ENCODE measurements at regions not wholly inside any gene's neighbourhood (a gene's known extent, or its start where the extent isn't known, plus 50 kb on each side); places are given as distances from the start of the nearest gene placed in this dataset.
"Not testable (repeated sequence)": the region's sequence is repeated elsewhere in the genome, so short reads cannot be mapped to it uniquely, and the experiment has no call there.

DNA sequence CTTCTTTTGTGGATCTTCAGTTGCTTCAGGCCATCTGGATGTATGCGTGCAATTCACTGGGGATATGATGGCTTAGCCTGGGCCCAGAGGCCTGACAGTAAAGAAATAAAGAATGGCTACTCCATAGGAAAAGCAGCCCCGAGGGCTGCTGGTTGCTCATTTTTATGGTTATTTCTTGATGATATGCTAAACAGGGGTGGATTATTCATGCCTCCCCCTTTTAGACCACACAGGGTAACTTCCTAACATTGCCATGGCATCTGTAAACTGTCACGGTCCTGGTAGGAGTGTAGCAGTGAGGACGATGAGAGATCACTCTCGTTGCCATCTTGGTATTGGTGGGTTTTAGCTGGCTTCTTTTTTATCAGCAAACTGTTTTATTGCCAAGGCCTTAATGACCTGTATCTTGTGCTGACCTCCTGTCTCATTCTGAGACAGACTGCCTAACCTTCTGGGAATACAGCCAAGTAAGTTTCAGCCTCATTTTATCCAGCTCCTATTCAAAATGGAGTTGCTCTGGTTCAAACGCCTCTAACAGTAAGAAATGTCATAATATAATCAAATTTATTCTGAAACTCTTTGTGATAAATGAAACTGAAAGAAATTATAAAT lies 60.5 kb downstream of the DSEL start:
- no peak for DNase-seq
- no peaks in the 10 kb centered on the region for H3K27me3 ChIP-seq (ENCODE audit: control insufficient read depth, insufficient read depth, low read length)
- H3K4me3 ChIP-seq (ENCODE audit: insufficient read depth, low read depth, low read length): no peak overlapping the region
- H3K36me3 ChIP-seq (replicated peaks; ENCODE audit: control insufficient read depth, insufficient read depth, low read length): no peaks in the 10 kb centered on the region

GRCh38 chr18:67453901-67454300 lies 62.6 kb downstream of the DSEL start:
- no peaks in the 10 kb centered on the region for H3K27me3 ChIP-seq (ENCODE audit: control insufficient read depth, insufficient read depth, low read length)
- no peaks in the 10 kb centered on the region for H3K36me3 ChIP-seq (replicated peaks; ENCODE audit: control insufficient read depth, insufficient read depth, low read length)
- no peak for DNase-seq
- H3K4me3 ChIP-seq (ENCODE audit: insufficient read depth, low read depth, low read length): no peak overlapping the region

GRCh38 chr18:67451960-67452359 lies 64.6 kb downstream of the DSEL start:
- Histone ChIP-seq H3K36me3 (replicated peaks; ENCODE audit: control insufficient read depth, insufficient read depth, low read length) (no peaks in the 10 kb centered on the region), H3K4me3 (ENCODE audit: insufficient read depth, low read depth, low read length) (no peak overlapping the region), H3K27me3 (ENCODE audit: control insufficient read depth, insufficient read depth, low read length) (no peaks in the 10 kb centered on the region)
- DNase-seq: no peak

- not testable (repeated sequence) for H3K36me3 ChIP-seq (replicated peaks; ENCODE audit: control insufficient read depth, insufficient read depth, low read length); H3K4me3 ChIP-seq (ENCODE audit: insufficient read depth, low read depth, low read length); DNase-seq
Observed at GRCh38 chr18:67451101-67451500, 65.4 kb downstream of the DSEL start.

GRCh38 chr18:67433971-67434370 lies 82.5 kb downstream of the DSEL start:
- Histone ChIP-seq H3K36me3 (replicated peaks; ENCODE audit: control insufficient read depth, insufficient read depth, low read length) (no peaks in the 10 kb centered on the region), H3K4me3 (ENCODE audit: insufficient read depth, low read depth, low read length) (no peak overlapping the region), H3K27me3 (ENCODE audit: control insufficient read depth, insufficient read depth, low read length) (no peaks in the 10 kb centered on the region)
- DNase-seq: no peak

More at GRCh38 chr18:67451101-67451500, 65.4 kb downstream of the DSEL start:
- H3K27me3 ChIP-seq (ENCODE audit: control insufficient read depth, insufficient read depth, low read length): not testable (repeated sequence)

GRCh38 chr18:67432806-67433205 lies 83.7 kb downstream of the DSEL start:
- DNase-seq: no peak
- H3K4me3 ChIP-seq (ENCODE audit: insufficient read depth, low read depth, low read length): no peak overlapping the region
- no peaks in the 10 kb centered on the region for H3K36me3 ChIP-seq (replicated peaks; ENCODE audit: control insufficient read depth, insufficient read depth, low read length)
- H3K27me3 ChIP-seq (ENCODE audit: control insufficient read depth, insufficient read depth, low read length): no peaks in the 10 kb centered on the region

DNA sequence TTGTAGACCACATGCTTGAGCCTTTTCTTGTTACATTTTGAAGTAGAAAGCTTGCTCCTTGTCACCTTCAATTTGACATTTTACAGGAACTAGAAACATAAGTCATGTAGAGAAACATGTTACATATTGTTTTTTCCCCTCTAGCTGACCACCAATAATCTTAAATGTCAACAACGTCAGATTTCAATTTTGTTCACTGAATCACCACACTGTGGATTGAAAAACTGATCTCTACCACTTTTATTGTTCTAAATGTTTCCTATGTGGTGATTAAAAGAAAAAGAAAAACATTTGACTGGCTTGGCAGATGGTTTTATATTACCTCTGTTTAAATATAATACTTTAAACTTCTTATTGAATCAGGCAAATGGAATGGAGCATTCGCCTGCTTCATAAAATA lies 87.7 kb downstream of the DSEL start:
- DNase-seq: no peak
- Histone ChIP-seq H3K36me3 (replicated peaks; ENCODE audit: control insufficient read depth, insufficient read depth, low read length) (no peaks in the 10 kb centered on the region), H3K27me3 (ENCODE audit: control insufficient read depth, insufficient read depth, low read length) (no peaks in the 10 kb centered on the region), H3K4me3 (ENCODE audit: insufficient read depth, low read depth, low read length) (no peak overlapping the region)

DNA sequence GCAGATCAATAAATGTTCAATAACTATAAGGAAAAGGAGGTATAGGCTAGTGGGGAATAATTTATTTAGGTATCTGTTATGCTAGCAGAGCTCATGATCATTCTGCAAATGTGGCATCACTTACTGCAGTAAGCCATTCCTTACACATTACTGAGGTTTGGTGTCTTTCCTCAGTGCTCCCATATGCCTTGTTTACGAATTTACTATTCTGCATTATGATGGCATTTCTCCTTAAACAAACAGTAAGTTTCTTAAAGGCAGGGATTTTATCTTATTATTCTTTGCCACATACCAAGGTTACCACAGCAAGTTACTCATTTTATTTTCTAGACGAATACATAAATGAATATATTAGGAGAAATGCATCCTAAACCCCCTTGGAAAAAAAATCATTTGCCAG lies 88.4 kb downstream of the DSEL start:
- no peaks in the 10 kb centered on the region for H3K27me3 ChIP-seq (ENCODE audit: control insufficient read depth, insufficient read depth, low read length)
- H3K36me3 ChIP-seq (replicated peaks; ENCODE audit: control insufficient read depth, insufficient read depth, low read length): no peaks in the 10 kb centered on the region
- no peak overlapping the region for H3K4me3 ChIP-seq (ENCODE audit: insufficient read depth, low read depth, low read length)
- DNase-seq: no peak

- Histone ChIP-seq H3K36me3 (replicated peaks; ENCODE audit: control insufficient read depth, insufficient read depth, low read length) (no peaks in the 10 kb centered on the region), H3K4me3 (ENCODE audit: insufficient read depth, low read depth, low read length) (no peak overlapping the region), H3K27me3 (ENCODE audit: control insufficient read depth, insufficient read depth, low read length) (no peaks in the 10 kb centered on the region)
- no peak for DNase-seq
Observed at GRCh38 chr18:67426486-67426885, 90.0 kb downstream of the DSEL start.

DNA sequence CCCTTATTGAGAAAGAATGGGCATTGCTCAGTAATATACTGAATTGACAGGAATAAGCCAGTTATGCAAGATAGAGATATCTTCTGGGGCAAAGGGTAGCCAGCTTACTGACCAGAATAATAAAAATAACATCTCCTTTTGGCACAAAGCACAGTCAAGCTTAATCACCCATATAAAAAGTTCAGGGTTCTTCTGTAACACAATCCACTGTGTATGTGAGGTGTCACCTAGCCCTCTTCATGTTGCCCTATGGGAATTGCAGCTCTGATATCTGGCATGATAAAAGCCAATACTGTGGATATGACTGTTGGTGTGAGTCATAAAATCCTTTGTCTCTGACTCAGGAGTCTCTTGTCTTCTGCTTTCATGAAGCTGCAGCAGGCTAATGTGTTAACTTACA lies 90.8 kb downstream of the DSEL start:
- no peak for DNase-seq
- no peak overlapping the region for H3K4me3 ChIP-seq (ENCODE audit: insufficient read depth, low read depth, low read length)
- H3K36me3 ChIP-seq (replicated peaks; ENCODE audit: control insufficient read depth, insufficient read depth, low read length): no peaks in the 10 kb centered on the region
- H3K27me3 ChIP-seq (ENCODE audit: control insufficient read depth, insufficient read depth, low read length): no peaks in the 10 kb centered on the region

DNA sequence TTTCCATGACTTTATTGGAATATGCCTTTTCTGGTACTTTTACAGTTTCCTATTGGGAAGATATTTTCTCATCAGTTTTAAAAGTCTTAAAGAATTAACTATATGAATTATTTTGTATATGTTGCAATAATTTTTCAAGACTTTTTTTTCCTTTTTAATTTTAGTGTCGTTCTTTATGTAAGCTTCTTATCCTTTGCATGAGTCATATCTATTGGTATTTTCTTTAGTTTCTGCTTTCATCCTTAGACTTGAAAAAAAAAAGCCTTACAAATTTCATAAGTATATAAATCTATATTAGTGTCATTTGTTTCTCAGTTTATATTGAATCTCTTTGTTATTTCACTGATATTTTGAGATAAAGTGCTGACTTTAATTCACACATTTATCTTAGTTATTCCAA lies 94.9 kb downstream of the DSEL start:
- H3K27me3 ChIP-seq (ENCODE audit: control insufficient read depth, insufficient read depth, low read length): no peaks in the 10 kb centered on the region
- H3K36me3 ChIP-seq (replicated peaks; ENCODE audit: control insufficient read depth, insufficient read depth, low read length): no peaks in the 10 kb centered on the region
- no peak overlapping the region for H3K4me3 ChIP-seq (ENCODE audit: insufficient read depth, low read depth, low read length)
- no peak for DNase-seq

DNA sequence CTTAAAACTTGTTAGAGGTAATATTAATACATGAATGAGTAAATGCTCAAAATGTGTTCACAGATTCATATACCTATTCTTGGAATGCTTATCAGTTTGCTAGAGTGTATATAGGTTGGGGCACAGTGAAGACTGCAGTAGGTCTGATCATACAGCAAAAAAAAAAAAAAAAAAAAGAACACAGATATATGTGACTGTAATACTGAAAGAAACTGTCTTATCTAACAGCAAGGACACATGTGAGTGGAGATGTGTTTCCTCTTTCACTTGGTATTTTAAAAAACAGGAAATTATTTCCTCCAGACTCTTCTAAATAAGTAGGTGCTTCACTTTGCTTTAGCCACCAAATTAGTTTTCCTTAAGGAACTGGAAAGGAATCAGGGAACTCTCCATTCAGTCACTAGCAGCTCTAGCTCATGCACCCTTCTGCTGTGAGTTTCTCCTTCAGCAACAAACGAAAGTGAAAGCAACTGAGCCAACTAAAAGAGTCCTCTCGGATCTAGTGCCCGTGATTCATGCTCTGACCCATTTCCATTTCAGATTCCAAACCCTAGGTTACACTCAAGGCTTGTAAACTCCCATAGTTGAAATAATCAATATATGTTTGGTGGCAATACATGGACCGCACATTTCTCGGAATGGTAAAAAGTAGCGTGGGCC lies 98.5 kb downstream of the DSEL start:
- no peaks in the 10 kb centered on the region for H3K36me3 ChIP-seq (replicated peaks; ENCODE audit: control insufficient read depth, insufficient read depth, low read length)
- no peak overlapping the region for H3K4me3 ChIP-seq (ENCODE audit: insufficient read depth, low read depth, low read length)
- no peaks in the 10 kb centered on the region for H3K27me3 ChIP-seq (ENCODE audit: control insufficient read depth, insufficient read depth, low read length)
- no peak for DNase-seq

GRCh38 chr18:67411116-67411515 lies 105.4 kb downstream of the DSEL start:
- no peak for DNase-seq
- H3K4me3 ChIP-seq (ENCODE audit: insufficient read depth, low read depth, low read length): no peak overlapping the region
- H3K27me3 ChIP-seq (ENCODE audit: control insufficient read depth, insufficient read depth, low read length): no peaks in the 10 kb centered on the region
- no peaks in the 10 kb centered on the region for H3K36me3 ChIP-seq (replicated peaks; ENCODE audit: control insufficient read depth, insufficient read depth, low read length)

DNA sequence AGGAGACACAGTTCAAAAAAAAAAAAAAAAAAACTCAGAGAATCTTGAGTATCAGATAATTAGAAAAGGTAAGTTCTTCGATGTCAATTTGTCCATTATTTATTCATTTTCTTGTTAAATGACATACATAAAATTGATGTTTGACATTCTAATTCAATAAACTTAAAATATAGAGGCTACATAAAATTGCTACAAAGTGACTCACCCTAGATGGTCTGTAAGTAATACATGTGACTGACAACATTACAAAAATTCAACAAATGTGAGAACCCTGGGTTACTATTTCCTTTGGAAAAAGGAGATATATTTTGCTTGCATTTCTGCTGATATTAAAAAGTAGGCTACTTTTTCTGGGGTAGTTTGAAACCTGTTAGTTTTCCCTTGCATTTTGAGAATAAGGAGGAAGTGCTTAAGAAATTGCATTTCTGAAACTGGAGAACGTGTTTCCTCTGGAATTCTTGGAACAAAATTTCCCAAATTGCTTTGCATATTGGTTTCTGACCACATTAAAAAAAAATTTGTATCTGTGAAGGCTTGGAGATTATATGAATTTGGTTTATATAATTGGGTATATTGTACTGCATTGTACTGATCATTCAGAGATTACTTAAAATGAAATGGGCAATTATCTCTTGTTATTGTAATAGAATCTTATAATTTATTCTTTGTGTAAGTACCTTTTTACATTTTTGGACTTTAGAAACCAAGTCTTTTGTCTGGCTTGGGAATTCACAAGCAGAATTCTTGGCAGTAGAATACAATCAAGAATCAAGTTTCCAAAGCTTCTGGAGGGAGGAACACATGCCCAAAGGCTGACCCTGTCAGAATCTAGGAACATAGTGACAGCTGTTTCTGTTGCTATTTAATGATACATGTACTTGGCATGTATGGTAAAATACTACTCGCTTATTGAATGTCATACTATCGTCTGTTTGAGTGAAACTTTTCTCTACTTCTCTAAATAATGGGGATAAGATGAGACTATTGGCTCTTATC lies 106.1 kb downstream of the DSEL start:
- Histone ChIP-seq H3K27me3 (ENCODE audit: control insufficient read depth, insufficient read depth, low read length) (no peaks in the 10 kb centered on the region), H3K4me3 (ENCODE audit: insufficient read depth, low read depth, low read length) (no peak overlapping the region), H3K36me3 (replicated peaks; ENCODE audit: control insufficient read depth, insufficient read depth, low read length) (no peaks in the 10 kb centered on the region)
- no peak for DNase-seq

- Histone ChIP-seq H3K27me3 (ENCODE audit: control insufficient read depth, insufficient read depth, low read length) (no peaks in the 10 kb centered on the region), H3K36me3 (replicated peaks; ENCODE audit: control insufficient read depth, insufficient read depth, low read length) (no peaks in the 10 kb centered on the region), H3K4me3 (ENCODE audit: insufficient read depth, low read depth, low read length) (no peak overlapping the region)
- no peak for DNase-seq
Observed at GRCh38 chr18:67408240-67408639, 108.3 kb downstream of the DSEL start.

Data from H7 (cell line).